IMR-90 (cell line): ENCODE measurements at regions not wholly inside any gene's neighbourhood (a gene's known extent, or its start where the extent isn't known, plus 50 kb on each side); places are given as distances from the start of the nearest gene placed in this dataset.

Source experiments
- ATAC-seq: fragments of 200-7000 bp; cut with Tn5 transposase; 2 replicates; pipeline ENCODE4 v1.9.1; 2020; ENCODE audit warnings: low read depth, mild to moderate bottlenecking, moderate library complexity
- BruUV-seq: library from RNA; stranded (reverse); fragments of 400-500 nt; replicated peaks from 2 replicates; lab custom pipeline; 2021; lab: Mats Ljungman, UMichigan
- CTCF ChIA-PET: fragments of 300-600 bp; formaldehyde crosslinking; extraction: SDS; loops from one replicate; lab custom pipeline; 2021; ENCODE audit warnings: antibody characterized with exemption; lab: Yijun Ruan, JAX
- POLR2A ChIA-PET: fragments of 300-600 bp; sonication (Branson Sonifier 250); formaldehyde crosslinking; loops from one replicate; lab custom pipeline; 2022; ENCODE audit warnings: antibody characterized with exemption; ENCODE audit not compliant: unreplicated experiment; lab: Charles Lee
- DNase-seq: peaks from one replicate; pipeline ENCODE4 v3.0.0; 2013
- H2AFZ ChIP-seq: replicated peaks from 2 replicates; pipeline ENCODE3; 2013; ENCODE audit warnings: low read length, mild to moderate bottlenecking; ENCODE audit not compliant: poor library complexity
- H2AK5ac ChIP-seq: 2 replicates; pipeline ENCODE4 v1.6.1; 2013; ENCODE audit warnings: low read depth, low read length, inconsistent platforms
- H2AK9ac ChIP-seq: replicated peaks from 2 replicates; pipeline ENCODE3; 2013; ENCODE audit warnings: mild to moderate bottlenecking, low read depth, low read length, moderate library complexity; ENCODE audit not compliant: poor library complexity
- H2BK120ac ChIP-seq: 2 replicates; pipeline ENCODE4 v1.6.1; 2013; ENCODE audit warnings: low read depth, low read length, inconsistent platforms
- H2BK15ac ChIP-seq: 3 replicates; pipeline ENCODE4 v1.6.1; 2013; ENCODE audit warnings: low read depth, low read length, inconsistent platforms
- H2BK20ac ChIP-seq: 2 replicates; pipeline ENCODE4 v1.6.1; 2013; ENCODE audit warnings: low read depth, mild to moderate bottlenecking, inconsistent platforms, low read length, moderate library complexity
- H2BK5ac ChIP-seq: 2 replicates; pipeline ENCODE4 v1.6.1; 2013; ENCODE audit warnings: mild to moderate bottlenecking, low read depth, low read length, inconsistent platforms; ENCODE audit not compliant: poor library complexity, severe bottlenecking
- H3K14ac ChIP-seq: replicated peaks from 2 replicates; pipeline ENCODE4 v1.6.1; 2013; ENCODE audit warnings: low read depth, low read length, inconsistent platforms
- H3K18ac ChIP-seq: 2 replicates; pipeline ENCODE4 v1.6.1; 2013; ENCODE audit warnings: low read depth, low read length, control low read depth
- H3K23ac ChIP-seq: 2 replicates; pipeline ENCODE4 v1.6.1; 2013; ENCODE audit warnings: low read depth, low read length, inconsistent platforms
- H3K27ac ChIP-seq: 2 replicates; pipeline ENCODE4 v1.5.1; 2013; ENCODE audit warnings: mild to moderate bottlenecking, control low read depth, low read length; ENCODE audit not compliant: insufficient read depth
- H3K27me3 ChIP-seq: 2 replicates; pipeline ENCODE4 v1.6.1; 2013; ENCODE audit warnings: low read length; ENCODE audit not compliant: control insufficient read depth, insufficient read depth
- H3K36me3 ChIP-seq: 2 replicates; pipeline ENCODE4 v1.6.1; 2013; ENCODE audit warnings: low read length, mixed read lengths; ENCODE audit not compliant: control insufficient read depth, insufficient read depth
- H3K4ac ChIP-seq: 2 replicates; pipeline ENCODE4 v1.6.1; 2013; ENCODE audit warnings: low read depth, low read length, inconsistent platforms
- H3K4me1 ChIP-seq: 2 replicates; pipeline ENCODE4 v1.6.1; 2013; ENCODE audit warnings: low read length, mixed read lengths; ENCODE audit not compliant: control insufficient read depth, insufficient read depth
- H3K4me2 ChIP-seq: 2 replicates; pipeline ENCODE4 v1.6.1; 2013; ENCODE audit warnings: low read depth, mild to moderate bottlenecking, control low read depth, low read length, moderate library complexity
- H3K4me3 ChIP-seq: 2 replicates; pipeline ENCODE4 v1.5.1; 2013; ENCODE audit warnings: low read depth, mild to moderate bottlenecking, control low read depth, low read length, moderate library complexity; ENCODE audit not compliant: insufficient read depth
- H3K56ac ChIP-seq: 2 replicates; pipeline ENCODE4 v1.6.1; 2013; ENCODE audit warnings: low read length, inconsistent platforms; ENCODE audit not compliant: insufficient read depth; ENCODE audit errors: extremely low read depth
- H3K79me1 ChIP-seq, 2 experiments: 2 replicates each; pipeline ENCODE4 v1.6.1; 2013; ENCODE audit warnings: low read length in 2 of 2, inconsistent platforms in 1 of 2, low read depth in 1 of 2
- H3K9ac ChIP-seq: 2 replicates; pipeline ENCODE4 v1.6.1; 2013; ENCODE audit warnings: low read depth, low read length, control low read depth
- H3K9me1 ChIP-seq: 2 replicates; pipeline ENCODE4 v1.6.1; 2013; ENCODE audit warnings: low read length, inconsistent platforms; ENCODE audit not compliant: insufficient read depth
- H3K9me3 ChIP-seq: 2 replicates; pipeline ENCODE4 v1.6.1; 2013; ENCODE audit warnings: low read length; ENCODE audit not compliant: control insufficient read depth, insufficient read depth
- H4K20me1 ChIP-seq: 2 replicates; pipeline ENCODE4 v1.6.1; 2013; ENCODE audit warnings: low read length, inconsistent platforms; ENCODE audit not compliant: insufficient read depth
- H4K5ac ChIP-seq: 2 replicates; pipeline ENCODE4 v1.6.1; 2013; ENCODE audit warnings: mild to moderate bottlenecking, low read depth, low read length, control low read depth
- H4K8ac ChIP-seq, 2 experiments: 2 replicates each; pipeline ENCODE4 v1.6.1; 2013; ENCODE audit warnings: low read depth in 2 of 2, low read length in 2 of 2, control low read depth in 1 of 2, inconsistent platforms in 1 of 2
- H4K91ac ChIP-seq: 2 replicates; pipeline ENCODE4 v1.6.1; 2013; ENCODE audit warnings: low read depth, low read length, inconsistent platforms; ENCODE audit not compliant: insufficient read depth
- BHLHE40 ChIP-seq: fragments of 150-350 bp; IDR thresholded peaks from 2 replicates; pipeline ENCODE4 v1.6.1; 2016; ENCODE audit warnings: mild to moderate bottlenecking, low read depth, low read length
- CHD1 ChIP-seq: IDR thresholded peaks from 2 replicates; pipeline ENCODE4 v1.6.1; 2012; ENCODE audit warnings: low read depth, low read length, improper control_type of control experiment
- MAFK ChIP-seq: IDR thresholded peaks from 2 replicates; pipeline ENCODE4 v1.6.1; 2012; ENCODE audit warnings: low read depth, low read length, improper control_type of control experiment
- MXI1 ChIP-seq: IDR thresholded peaks from 2 replicates; pipeline ENCODE4 v1.6.1; 2012; ENCODE audit warnings: low read depth, mild to moderate bottlenecking, low read length, moderate library complexity, borderline replicate concordance
- NFE2L2 ChIP-seq: fragments of 150-350 bp; IDR thresholded peaks from 2 replicates; pipeline ENCODE4 v1.6.1; 2016; ENCODE audit warnings: low read depth, mild to moderate bottlenecking, low read length
- POLR2A ChIP-seq: IDR thresholded peaks from 2 replicates; pipeline ENCODE4 v1.6.1; 2012; ENCODE audit warnings: mild to moderate bottlenecking, low read depth, low read length
- RAD21 ChIP-seq: IDR thresholded peaks from 2 replicates; pipeline ENCODE4 v1.6.1; 2012; ENCODE audit warnings: low read length, improper control_type of control experiment
- RCOR1 ChIP-seq: IDR thresholded peaks from 2 replicates; pipeline ENCODE4 v1.6.1; 2012; ENCODE audit warnings: mild to moderate bottlenecking, low read length, improper control_type of control experiment; ENCODE audit not compliant: insufficient replicate concordance
- RFX5 ChIP-seq: IDR thresholded peaks from 2 replicates; pipeline ENCODE4 v1.8.0; 2012; ENCODE audit warnings: low read depth, mild to moderate bottlenecking, low read length, moderate library complexity
- SMC3 ChIP-seq: fragments of 150-350 bp; IDR thresholded peaks from 2 replicates; pipeline ENCODE4 v1.6.1; 2016; ENCODE audit warnings: low read depth, mild to moderate bottlenecking, antibody characterized with exemption, low read length, moderate library complexity
- WGBS, 2 experiments: methylation state at CpG; one replicate each; pipeline versions ENCODE4 v1.1.5 to v1.1.7; 2013; ENCODE audit warnings: missing lambda C conversion rate in 2 of 2; ENCODE audit not compliant: insufficient read length in 1 of 2; ENCODE audit errors: extremely low coverage in 2 of 2; 5-methylcytosine and 5-hydroxymethylcytosine counted together
- dilution Hi-C: fragments of 300-500 bp; cut with HindIII; formaldehyde crosslinking; loops from one replicate; pipeline ENCODE4 v1.14.3; 2018; ENCODE audit warnings: low sequenced_read_pairs; ENCODE audit not compliant: unreplicated experiment
- in situ Hi-C: fragments of 300-500 bp; cut with MboI; formaldehyde crosslinking; loops from 3 replicates; pipeline ENCODE4 v1.14.3; 2019; ENCODE audit warnings: low sequenced_read_pairs, inconsistent platforms, mixed read lengths
- intact Hi-C: fragments of 100-400 bp; cut with micrococcal nuclease; formaldehyde crosslinking; loops from 2 replicates; pipeline ENCODE4 v1.10.0; 2022
- TF ChIP-seq, protein P1 (sequence below): conservative IDR thresholded peaks from 2 replicates; pipeline ENCODE4 v1.5.1; 2012; ENCODE audit warnings: mild to moderate bottlenecking, low read depth, low read length, improper control_type of control experiment

DNA sequence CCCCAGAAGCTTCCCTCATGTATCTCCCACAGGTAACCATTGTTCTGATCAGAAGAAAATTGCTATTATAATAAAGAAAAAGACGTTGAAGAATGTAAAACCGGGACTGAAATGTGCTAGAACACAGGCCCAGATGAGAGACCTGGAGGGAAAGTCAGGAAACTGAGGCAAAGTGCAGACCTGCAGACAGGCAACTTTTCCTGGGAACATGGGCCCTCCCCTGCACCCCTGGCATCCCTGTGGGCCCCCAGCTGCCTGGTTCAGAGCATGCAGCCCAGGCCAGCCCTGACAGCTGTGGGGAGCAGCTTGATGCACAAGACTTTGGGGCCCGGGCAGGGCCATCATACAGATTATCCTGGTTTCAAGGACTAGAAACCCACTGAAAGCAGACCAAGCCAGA, 212.2 kb downstream of the CDC5L start:
- intact Hi-C loops (no loop called here), dilution Hi-C loops (no loop called here), in situ Hi-C loops (no loop called here)
- Histone ChIP-seq H3K9ac (no peak overlapping the region), H4K5ac (no peak overlapping the region), H3K9me3 (no peaks in the 10 kb centered on the region), H3K9me1 (no peaks in the 10 kb centered on the region), H2AK9ac (no peak overlapping the region), H3K4ac (no peak overlapping the region), H3K14ac (no peak overlapping the region), H2AFZ (no peak overlapping the region), H2BK5ac (no peak overlapping the region), H3K27ac (no peak overlapping the region), H3K56ac (no peak overlapping the region), H3K4me2 (no peak overlapping the region), H3K23ac (no peak overlapping the region), H3K27me3 (peaks cover 42% of the 10 kb centered on the region), H2BK120ac (no peak overlapping the region), H4K91ac (no peak overlapping the region), H2BK20ac (no peak overlapping the region), H3K36me3 (no peaks in the 10 kb centered on the region), H4K20me1 (no peaks in the 10 kb centered on the region), H2BK15ac (no peak overlapping the region), H3K79me1 (no peaks in the 10 kb centered on the region), H3K18ac (no peak overlapping the region), H3K4me1 (no peaks in the 10 kb centered on the region), H3K4me3 (no peak overlapping the region), H4K8ac (no peak overlapping the region), H2AK5ac (no peak overlapping the region)
- ChIA-PET POLR2A (no interaction called here), CTCF (no interaction called here)
- no TSS peak for BruUV-seq
- ATAC-seq: no peak
- TF ChIP-seq MAFK: no peak
- no peak for TF ChIP-seq MXI1
- TF ChIP-seq SMC3: no peak
- no peak for TF ChIP-seq RCOR1
- TF ChIP-seq POLR2A: no peak
- no peak for TF ChIP-seq NFE2L2
- no peak for TF ChIP-seq BHLHE40
- TF ChIP-seq CHD1: no peak
- no peak for TF ChIP-seq RFX5
- TF ChIP-seq RAD21: no peak
- TF ChIP-seq, protein P1, sequence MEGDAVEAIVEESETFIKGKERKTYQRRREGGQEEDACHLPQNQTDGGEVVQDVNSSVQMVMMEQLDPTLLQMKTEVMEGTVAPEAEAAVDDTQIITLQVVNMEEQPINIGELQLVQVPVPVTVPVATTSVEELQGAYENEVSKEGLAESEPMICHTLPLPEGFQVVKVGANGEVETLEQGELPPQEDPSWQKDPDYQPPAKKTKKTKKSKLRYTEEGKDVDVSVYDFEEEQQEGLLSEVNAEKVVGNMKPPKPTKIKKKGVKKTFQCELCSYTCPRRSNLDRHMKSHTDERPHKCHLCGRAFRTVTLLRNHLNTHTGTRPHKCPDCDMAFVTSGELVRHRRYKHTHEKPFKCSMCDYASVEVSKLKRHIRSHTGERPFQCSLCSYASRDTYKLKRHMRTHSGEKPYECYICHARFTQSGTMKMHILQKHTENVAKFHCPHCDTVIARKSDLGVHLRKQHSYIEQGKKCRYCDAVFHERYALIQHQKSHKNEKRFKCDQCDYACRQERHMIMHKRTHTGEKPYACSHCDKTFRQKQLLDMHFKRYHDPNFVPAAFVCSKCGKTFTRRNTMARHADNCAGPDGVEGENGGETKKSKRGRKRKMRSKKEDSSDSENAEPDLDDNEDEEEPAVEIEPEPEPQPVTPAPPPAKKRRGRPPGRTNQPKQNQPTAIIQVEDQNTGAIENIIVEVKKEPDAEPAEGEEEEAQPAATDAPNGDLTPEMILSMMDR: no peak
- no peak for DNase-seq
- no CpG with 5 or more reads among the region's 3 CpGs for WGBS, 2 experiments
